GM18520 (cell line): ENCODE measurements at regions not wholly inside any gene's neighbourhood (a gene's known extent, or its start where the extent isn't known, plus 50 kb on each side); places are given as distances from the start of the nearest gene placed in this dataset.

Source experiments
- ATAC-seq: cut with Tn5 transposase; IDR thresholded peaks from one replicate; pipeline ENCODE4 v1.9.1; 2021; ENCODE audit not compliant: unreplicated experiment

DNA sequence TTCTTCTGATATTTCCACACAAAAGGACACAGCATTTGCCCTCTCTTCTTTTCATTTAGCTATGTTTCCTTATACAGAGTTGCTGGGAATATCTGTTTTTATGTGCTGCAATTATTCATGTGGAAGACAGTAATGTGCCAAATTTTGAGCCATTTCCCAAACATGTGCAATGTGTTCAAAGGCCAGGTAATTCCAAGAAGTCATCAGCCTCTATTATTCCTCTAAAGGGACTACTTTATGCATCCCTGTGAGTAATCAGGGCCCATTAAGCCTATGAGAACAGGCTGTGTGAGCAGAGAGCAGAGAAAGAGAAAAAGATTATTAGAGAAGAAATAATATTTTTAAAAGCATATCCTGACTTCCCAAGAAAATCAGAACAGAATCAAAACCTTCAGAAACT is 107.6 kb upstream of the OSR1 start:
- no peak for ATAC-seq

DNA sequence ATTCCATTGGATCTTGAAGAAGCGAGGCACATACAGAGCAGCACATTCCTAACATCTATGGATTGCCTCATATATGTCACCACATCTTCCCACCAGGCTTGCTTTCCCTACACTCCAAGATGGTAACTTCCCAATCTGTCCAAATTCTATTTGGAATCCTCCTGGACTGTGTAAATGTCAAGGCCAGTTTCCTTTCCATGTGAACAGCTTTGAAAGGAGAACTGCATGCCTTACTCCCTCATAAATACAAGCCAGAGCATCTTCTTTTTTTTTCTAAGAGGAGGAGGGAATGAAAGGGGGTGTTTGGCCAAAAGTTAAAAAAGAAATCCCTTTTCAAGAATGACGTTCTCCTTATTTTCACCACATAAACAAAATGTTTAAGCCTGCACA is 103.8 kb upstream of the OSR1 start:
- no peak for ATAC-seq

DNA sequence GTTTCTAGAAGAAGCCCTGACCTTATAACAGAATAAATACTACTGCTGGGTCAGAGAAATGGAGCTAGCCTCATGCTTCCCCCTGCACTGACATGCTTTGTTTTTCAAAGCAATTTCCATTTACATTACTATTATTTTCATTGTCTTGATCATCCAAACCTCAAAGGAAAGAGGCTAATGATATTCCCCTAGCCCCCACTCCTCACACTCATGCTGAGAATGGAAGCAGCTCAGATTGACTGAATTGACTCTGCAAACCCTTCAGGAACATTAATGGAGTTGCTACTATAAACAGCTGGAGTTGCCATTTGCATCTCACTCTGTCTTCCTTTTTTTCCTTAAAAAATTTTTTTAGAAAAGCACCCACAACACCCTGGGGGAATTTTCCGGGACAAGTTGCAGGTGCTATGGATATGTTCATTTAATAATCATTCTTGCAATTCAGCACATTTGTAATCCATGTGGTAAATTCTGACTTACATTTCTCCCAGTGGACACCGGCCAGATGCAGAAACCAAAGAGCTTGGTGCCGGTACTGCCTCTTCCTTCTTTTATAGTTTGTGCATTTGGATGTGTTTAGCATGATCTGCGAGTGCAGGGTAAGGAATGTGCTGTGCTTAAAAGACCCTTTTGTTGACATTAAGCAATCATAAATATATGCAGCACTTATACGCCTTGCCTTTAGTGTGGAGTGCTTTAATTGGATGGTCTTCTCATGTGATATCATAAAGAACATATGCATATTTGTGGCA is 103.3 kb upstream of the OSR1 start:
- no peak for ATAC-seq

DNA sequence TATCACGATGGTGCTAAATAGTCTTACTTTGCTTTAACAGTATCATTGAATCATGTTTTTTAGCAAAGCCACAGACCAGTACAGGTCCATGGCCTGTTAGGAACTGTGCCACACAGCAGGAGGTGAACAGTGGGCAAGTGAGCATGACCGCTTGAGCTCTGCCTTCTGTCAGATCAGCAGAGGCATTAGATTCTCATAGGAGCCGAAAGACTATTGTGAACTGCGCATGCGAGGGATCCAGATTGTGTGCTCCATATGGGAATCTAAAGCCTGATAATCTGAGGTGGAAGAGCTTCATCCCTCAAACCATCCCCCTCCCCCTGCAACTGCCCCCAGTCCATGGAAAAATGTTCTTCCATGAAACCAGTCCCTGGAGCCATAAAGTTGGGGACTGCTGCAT is 102.3 kb upstream of the OSR1 start:
- ATAC-seq: no peak

DNA sequence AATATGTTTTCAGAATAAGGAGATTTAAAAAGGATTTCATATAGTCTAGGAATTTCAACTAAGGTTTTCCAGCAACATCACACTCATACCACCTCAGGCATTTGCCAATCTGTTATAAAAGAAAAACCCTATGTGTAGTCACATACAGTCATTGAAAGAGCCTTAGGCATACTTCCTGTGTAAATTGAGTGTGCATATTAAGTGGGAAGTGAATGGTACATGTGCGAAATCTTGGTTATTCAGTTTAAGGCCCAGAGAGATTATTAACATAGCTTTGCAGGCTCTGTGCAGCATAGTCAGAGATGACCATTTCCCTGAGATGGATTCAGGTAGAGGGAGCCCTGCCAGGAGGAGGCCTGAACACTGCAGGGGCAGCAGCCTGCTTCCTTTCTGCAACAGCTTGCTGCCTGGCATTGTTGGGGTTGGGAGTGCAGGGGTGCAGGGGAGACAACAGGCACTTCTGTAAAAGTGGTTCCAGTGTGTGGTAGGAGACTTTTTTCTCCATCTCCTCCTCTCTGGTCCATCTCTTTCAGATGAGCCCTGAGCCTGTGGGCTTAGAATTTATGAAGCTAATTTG is 100.1 kb upstream of the OSR1 start:
- no peak for ATAC-seq

DNA sequence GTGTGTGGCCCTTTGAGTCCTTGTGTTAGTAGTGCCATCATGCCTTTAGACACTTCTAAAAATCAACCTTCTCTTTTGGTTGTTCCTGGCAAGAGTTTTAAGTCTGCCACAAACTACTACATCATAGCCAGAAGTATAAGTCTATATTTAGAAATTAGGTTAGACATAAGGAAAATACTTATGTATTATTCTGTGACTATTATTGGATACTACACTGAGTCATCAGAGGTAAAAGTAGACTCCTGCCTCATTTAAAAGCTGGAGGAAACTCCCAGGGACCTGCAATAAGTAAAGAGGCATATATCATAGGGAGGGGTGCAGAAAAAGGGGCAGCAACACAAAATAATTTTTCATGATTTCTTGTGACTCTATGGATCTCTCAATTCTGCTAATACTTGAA is 99.4 kb upstream of the OSR1 start:
- no peak for ATAC-seq

DNA sequence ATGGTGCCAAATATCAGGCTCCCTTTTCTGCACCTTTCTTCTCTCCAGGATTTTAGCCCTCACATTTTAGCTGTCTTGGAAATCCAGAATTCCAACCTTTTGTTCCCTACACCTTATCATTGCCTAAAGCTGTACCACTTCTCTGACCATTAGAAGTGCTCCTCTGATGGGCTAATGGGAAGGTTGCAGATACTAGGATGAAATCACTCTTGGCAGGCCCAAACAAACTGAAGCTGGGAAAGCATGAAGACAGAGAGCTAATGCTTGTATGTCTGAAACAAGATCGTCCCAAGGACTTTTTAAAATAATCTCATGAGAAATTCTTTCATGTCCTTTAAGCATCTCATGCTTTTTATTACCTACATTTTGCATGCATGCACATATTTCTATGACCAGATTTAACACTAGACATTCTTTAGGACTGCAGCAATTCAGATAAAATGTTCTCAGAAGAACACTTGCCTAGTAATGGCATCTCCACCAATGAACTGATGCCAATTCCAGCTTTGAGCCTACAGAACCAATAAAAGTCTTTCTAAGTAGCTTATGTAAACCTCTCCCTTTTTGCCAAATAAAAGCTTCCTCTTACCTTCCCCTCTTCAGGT is 98.4 kb upstream of the OSR1 start:
- ATAC-seq: no peak

DNA sequence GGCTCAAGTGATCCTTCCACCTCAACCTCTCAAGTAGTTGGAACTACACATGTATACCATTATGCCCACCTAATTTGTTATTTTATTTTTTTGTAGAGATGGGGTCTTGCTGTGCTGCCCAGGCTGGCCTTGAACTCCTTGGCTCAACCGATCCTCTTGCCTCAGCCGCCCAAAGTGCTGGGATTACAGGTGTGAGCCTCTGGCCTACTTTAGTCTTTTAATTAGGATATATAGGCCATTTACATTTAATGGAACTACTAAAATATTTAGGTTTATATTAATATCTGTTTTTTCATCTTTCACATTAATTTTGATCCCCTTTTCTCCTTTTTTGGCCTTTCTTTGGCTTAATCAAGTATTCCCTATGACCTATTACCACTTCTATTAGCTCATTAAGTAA is 95.7 kb upstream of the OSR1 start:
- no peak for ATAC-seq

DNA sequence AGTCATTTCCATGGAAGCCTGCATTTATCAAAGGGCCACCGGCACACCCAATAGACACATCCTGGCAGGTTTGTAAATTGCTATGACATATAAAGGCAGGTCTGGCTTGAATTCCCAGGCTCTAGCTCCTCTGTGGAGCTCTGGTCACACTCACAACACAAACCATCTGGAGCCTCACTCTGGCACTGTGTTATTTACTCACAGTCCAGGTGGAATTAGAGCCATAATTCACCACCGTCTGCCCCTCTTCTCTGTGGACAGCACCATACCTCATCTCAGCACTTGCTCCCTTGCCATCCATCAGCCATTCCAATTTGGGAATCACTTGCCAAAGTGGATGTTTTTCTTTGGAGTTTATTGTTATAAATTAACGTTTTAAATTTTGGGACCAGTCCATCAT is 84.3 kb upstream of the OSR1 start:
- ATAC-seq: no peak

DNA sequence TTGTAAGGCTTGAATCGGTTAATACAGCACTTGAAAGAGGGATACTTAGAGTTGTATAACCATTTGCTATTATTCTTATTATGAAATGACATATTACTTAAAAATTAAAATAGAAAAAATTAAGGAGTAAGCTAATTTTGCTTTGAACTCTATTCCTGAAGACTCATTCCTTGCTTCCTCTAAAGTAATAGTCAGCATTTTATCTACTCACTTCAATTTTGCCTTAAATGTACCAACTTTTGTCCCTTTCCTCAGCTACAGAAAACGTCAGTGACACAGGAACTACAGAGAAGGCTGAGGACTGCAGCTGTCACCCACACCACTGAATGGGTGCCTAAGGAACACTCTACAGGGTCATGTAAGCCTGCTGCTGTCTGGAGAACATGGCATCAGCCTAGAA is 80.7 kb upstream of the OSR1 start:
- no peak for ATAC-seq

DNA sequence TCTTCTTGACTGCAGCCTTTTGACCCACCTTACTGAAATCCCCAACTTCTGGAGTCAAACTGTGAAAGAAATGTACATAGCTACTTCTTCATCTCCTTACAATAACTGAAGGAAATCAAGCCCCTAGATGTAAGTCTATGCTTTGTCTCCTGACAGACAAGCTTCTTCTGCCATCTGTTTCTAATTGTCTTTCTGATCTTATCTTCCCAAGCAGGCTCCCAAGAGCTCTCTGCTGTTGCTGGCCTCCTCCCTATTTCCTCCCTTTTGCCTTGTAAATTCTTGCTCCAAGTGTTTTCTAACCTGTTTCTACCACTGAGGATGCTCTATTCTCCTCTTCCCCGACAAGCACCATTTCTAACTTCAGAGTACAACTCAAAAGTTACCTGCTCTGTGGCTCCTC is 77.4 kb upstream of the OSR1 start:
- no peak for ATAC-seq

DNA sequence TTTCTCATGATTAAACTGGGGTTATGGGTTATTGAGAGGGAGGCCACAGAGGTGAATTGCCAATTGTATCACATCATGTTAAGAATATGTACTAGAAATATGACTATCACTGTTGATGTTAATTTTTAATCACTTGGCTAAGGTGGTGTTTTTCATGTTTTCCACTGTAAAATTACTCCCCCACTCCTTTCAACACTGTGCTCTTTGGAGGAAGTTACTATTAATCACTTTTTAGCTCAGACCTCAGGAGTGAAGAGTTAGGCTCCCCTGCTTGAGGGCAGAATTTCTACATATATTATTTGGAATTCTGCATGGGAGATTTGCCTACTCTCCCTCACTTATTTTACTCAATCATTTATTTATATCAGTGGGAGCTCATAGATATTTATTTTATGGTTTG is 76.0 kb upstream of the OSR1 start:
- ATAC-seq: no peak

DNA sequence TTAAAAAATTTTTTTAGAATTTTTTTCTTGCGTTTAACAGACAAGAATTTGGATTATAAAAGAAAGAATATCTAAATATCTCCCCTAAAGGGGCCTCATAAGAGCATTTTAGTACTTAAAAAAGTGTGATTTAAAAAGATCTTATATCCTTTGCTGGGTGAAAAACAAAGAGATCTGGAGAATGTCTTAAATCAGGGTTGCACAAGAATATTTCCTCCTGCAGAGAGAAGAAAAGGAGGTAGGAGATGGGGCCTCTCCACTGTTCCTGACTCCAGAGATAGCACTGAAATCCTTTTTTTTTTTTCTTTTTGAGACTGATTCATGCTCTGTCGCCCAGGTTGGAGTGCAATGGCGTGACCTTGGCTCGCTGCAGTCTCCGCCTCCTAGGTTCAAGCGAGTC is 68.5 kb upstream of the OSR1 start:
- no peak for ATAC-seq

DNA sequence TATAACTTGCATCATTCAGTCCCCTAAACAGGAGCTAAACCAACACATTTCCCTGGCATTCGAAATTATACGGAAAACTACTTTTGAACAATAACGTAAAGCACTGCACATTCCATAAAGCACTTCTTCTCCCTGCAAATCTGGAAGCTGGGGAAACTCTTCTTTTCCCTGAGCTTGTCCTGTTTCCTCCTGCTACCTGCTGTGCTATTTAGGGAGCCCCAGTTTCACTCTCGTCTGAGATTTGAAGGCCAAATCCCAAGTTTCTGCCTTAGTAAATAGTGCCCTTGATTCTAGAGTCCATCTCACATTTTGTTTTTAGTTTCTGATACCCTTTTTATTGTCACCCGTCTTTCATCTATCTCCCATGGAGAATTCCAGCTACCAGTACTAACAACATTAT is 67.7 kb upstream of the OSR1 start:
- no peak for ATAC-seq

DNA sequence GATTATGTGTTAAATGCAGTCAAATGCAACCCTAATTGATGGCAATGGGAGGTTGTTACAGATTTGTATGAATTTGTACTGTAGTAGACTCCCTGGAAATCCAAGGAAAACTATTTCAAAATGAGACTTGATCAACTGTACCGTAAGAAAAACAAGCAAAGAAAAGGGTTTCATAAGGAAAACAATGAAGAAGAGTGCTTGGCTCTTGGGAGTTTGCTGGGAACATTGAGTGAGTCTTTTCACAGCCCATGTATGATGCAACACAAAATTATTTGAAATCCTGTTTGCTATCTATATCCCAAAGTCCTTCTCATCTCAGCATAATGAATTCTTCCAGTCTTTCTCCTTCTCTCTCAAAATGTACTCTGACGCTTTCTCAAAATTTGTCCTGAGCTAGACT is 67.0 kb upstream of the OSR1 start:
- no peak for ATAC-seq

DNA sequence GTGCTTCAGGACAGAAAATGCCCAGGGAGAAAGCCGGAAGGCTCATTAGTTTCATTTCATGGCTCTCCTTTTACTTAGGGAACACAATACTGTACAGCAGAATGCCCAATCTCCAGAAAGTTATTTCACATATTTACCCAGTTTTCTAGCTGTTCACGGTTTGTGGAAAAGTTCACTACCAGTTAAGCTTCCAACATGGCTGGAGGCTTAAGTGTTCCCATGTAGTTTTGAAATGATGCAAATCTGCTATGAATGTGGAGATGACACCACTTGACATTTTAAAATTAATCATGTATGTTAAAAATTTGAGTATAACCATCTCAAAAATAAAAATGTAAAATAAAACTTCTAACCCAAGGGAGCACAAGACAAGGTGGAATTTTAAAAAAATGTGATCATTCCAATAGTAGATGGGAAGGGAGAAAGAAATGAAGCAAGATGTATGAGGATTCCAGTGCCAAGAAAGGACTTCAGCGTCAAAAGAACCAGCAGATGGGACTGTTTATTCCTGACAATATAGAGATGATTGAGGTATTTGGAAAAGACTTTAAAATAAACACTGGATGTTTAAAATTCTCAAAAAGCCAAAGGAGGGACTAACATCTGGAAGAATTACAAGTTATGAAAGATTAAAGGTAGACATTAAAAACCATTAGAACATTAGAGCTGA is 60.9 kb upstream of the OSR1 start:
- no peak for ATAC-seq

DNA sequence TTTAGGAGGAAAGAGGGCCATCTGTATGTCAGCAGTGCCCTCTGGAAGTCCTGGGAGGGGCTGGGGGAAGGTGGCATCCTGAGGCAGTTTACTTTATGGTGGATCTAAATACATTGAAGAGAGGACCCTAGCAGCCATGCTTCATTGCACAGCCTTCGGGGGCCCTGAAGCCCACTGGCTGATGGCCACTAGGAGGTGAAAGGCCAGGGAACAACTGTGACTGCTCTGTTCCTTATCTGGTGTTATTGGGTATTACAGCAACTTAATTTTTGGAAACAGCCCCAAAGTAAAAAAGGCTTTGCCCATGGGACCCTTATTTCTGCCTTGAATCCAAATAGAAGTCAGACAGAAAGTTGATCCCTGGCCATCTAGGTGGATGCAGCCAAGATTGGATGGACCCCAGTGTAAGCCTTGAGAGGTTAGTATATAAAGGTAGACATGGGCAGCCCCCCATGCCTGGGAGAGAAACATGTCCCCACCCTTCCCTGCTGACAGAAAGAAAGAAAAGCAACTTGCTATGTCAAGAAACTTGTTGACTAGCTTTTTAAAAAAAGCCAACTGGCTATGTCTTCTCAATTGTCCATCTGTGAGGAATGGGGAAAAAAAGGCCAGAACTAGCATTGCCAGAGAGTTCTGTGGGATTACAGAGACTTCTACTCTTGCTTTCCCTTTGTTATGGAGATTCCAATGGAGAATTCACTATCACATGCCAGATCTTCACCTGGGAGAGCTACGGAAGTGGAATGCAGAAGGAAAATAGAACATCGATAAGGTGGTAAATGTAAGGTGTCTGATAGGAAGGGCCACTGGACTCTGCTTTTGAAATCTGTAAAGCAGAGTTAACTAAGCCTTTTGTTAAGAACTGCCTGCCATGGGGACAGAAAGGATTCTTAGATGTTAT is 58.6 kb upstream of the OSR1 start:
- no peak for ATAC-seq

DNA sequence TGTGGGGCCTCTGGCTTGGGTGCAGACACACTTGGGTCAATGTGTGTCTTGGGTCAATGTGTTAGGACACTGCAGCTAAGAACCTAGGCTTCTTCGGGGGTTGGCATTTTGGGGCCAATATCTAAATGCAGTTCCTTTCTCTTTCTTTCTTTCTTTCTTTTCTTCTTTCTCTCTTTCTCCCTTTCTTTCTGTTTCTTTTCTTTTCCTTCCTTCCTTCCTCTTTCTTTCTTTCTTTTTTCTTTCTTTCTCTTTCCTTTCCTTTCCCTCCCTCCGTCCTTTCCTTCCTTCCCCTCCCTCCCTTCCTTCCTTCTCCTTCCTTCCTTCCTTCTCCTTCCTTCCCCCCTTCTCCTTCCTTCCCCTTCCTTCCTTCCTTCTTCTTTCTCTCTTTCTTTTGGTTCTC is 57.7 kb upstream of the OSR1 start:
- no peak for ATAC-seq

DNA sequence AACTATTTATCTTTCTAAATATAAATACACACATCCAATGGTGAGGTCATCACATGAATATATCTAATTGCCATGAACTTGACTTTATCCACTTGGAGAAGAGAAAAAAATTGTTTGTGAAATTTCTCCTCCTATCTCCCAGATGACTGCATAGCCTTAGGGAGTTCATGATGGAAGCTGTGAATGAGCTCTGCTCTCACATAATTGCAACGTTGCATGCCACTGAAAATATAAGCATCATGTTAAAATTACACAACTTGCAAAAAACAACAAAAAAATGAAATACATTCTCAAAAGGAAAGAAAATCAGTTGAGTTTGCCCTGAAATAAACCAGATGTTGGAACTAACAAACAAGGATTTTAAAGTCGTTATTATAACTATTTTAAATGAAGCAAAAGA is 50.6 kb upstream of the OSR1 start:
- ATAC-seq: no peak

DNA sequence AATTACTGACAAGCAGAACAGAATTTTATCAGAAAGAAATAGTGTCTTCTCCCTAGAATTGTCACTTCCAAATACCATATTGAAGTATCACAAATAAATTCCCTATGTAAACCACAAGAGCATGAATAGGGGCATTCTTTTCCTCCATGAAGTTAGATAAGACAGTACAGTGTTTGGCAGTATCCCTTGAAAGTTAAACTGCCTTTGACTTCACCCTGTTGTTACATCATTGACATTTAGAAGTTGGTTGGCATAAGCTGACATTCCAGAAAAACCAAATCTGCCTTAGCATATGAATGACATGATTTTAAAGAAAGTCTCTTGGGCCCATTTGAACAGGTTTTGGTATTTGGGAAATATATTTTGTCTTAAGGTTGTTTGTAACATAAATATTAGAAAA is 50.2 kb upstream of the OSR1 start:
- ATAC-seq: no peak
